ENCODE measurements at regions not wholly inside any gene's neighbourhood (a gene's known extent, or its start where the extent isn't known, plus 50 kb on each side); places are given as distances from the start of the nearest gene placed in this dataset.

GRCh38 chr2:81078631-81079030 is 774.1 kb upstream of the LRRTM1 start:
- H3K4me1 ChIP-seq (ENCODE audit: insufficient read depth, poor library complexity, severe bottlenecking) = no peaks in the 10 kb centered on the region
- no peaks in the 10 kb centered on the region for H3K36me3 ChIP-seq (ENCODE audit: low read depth)
- TF ChIP-seq, protein P1, sequence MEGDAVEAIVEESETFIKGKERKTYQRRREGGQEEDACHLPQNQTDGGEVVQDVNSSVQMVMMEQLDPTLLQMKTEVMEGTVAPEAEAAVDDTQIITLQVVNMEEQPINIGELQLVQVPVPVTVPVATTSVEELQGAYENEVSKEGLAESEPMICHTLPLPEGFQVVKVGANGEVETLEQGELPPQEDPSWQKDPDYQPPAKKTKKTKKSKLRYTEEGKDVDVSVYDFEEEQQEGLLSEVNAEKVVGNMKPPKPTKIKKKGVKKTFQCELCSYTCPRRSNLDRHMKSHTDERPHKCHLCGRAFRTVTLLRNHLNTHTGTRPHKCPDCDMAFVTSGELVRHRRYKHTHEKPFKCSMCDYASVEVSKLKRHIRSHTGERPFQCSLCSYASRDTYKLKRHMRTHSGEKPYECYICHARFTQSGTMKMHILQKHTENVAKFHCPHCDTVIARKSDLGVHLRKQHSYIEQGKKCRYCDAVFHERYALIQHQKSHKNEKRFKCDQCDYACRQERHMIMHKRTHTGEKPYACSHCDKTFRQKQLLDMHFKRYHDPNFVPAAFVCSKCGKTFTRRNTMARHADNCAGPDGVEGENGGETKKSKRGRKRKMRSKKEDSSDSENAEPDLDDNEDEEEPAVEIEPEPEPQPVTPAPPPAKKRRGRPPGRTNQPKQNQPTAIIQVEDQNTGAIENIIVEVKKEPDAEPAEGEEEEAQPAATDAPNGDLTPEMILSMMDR (IDR thresholded peaks at IDR 0.05; ENCODE audit: poor library complexity, severe bottlenecking) = no peak
- no peaks in the 10 kb centered on the region for H3K27me3 ChIP-seq (ENCODE audit: insufficient read depth, poor library complexity, severe bottlenecking)
- H3K9me3 ChIP-seq (ENCODE audit: severe bottlenecking) = no peaks in the 10 kb centered on the region
- ATAC-seq (ENCODE audit: low read depth) (no peak), DNase-seq (ENCODE audit: low spot score) (no peak)
- no peak overlapping the region for H3K27ac ChIP-seq (ENCODE audit: poor library complexity, severe bottlenecking)
- H3K4me3 ChIP-seq (ENCODE audit: severe bottlenecking) = no peak overlapping the region

DNA sequence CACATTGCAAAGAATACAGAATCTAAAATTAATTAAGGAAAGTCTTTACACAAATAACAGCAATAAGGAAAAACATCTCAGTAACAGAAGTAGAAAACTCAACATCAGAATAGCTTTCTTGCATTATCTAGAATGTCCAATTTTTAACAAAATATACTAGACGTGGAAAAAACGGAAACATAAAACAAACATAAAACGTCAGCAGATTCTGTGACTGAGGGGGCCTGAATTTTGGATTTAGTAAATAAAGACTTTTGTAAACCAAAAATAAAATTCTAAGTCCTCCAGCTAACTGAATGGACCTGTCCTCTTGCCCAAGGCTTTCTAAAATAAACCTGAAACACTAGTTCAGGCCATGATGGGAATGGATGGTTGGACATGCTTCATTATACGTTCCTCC is 773.5 kb upstream of the LRRTM1 start:
- Histone ChIP-seq H3K4me1 (ENCODE audit: insufficient read depth, poor library complexity, severe bottlenecking) (no peaks in the 10 kb centered on the region), H3K27me3 (ENCODE audit: insufficient read depth, poor library complexity, severe bottlenecking) (no peaks in the 10 kb centered on the region), H3K36me3 (ENCODE audit: low read depth) (no peaks in the 10 kb centered on the region), H3K9me3 (ENCODE audit: severe bottlenecking) (no peaks in the 10 kb centered on the region), H3K4me3 (ENCODE audit: severe bottlenecking) (no peak overlapping the region), H3K27ac (ENCODE audit: poor library complexity, severe bottlenecking) (no peak overlapping the region)
- no peak for DNase-seq (ENCODE audit: low spot score)
- TF ChIP-seq, protein P1 (IDR thresholded peaks at IDR 0.05; ENCODE audit: poor library complexity, severe bottlenecking) = no peak
- ATAC-seq (ENCODE audit: low read depth) = no peak

- Histone ChIP-seq H3K9me3 (ENCODE audit: severe bottlenecking) (no peaks in the 10 kb centered on the region), H3K4me3 (ENCODE audit: severe bottlenecking) (no peak overlapping the region), H3K27me3 (ENCODE audit: insufficient read depth, poor library complexity, severe bottlenecking) (no peaks in the 10 kb centered on the region), H3K36me3 (ENCODE audit: low read depth) (no peaks in the 10 kb centered on the region), H3K27ac (ENCODE audit: poor library complexity, severe bottlenecking) (no peak overlapping the region), H3K4me1 (ENCODE audit: insufficient read depth, poor library complexity, severe bottlenecking) (no peaks in the 10 kb centered on the region)
- DNase-seq (ENCODE audit: low spot score) (no peak), ATAC-seq (ENCODE audit: low read depth) (no peak)
- TF ChIP-seq, protein P1 (IDR thresholded peaks at IDR 0.05; ENCODE audit: poor library complexity, severe bottlenecking) = no peak
Measured at GRCh38 chr2:81077396-81077795, 772.8 kb upstream of the LRRTM1 start.

DNA sequence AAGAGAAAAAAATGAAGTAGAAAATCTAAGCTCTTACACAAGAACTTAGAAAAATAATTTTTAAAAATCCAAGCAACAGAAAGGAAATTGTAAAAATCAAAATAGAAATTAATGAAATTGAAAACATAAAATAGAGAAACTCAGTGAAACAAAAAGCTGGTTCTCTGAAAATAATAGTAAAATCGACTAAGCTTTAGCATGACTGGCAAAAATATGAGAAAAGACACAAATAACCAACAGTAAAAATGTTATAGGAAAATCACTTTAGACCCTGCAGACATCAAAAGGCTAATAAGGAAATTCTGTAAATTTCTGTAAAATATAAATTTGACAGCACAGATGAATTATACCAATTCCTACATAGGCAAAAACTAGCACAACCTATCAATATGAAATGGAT is 768.9 kb upstream of the LRRTM1 start:
- H3K36me3 ChIP-seq (ENCODE audit: low read depth) = no peaks in the 10 kb centered on the region
- TF ChIP-seq, protein P1 (IDR thresholded peaks at IDR 0.05; ENCODE audit: poor library complexity, severe bottlenecking) = no peak
- no peak for ATAC-seq (ENCODE audit: low read depth)

GRCh38 chr2:81068144-81068543 is 763.6 kb upstream of the LRRTM1 start:
- DNase-seq (ENCODE audit: low spot score) (no peak), ATAC-seq (ENCODE audit: low read depth) (no peak)
- Histone ChIP-seq H3K9me3 (ENCODE audit: severe bottlenecking) (no peaks in the 10 kb centered on the region), H3K27ac (ENCODE audit: poor library complexity, severe bottlenecking) (no peak overlapping the region), H3K4me1 (ENCODE audit: insufficient read depth, poor library complexity, severe bottlenecking) (no peaks in the 10 kb centered on the region), H3K27me3 (ENCODE audit: insufficient read depth, poor library complexity, severe bottlenecking) (no peaks in the 10 kb centered on the region), H3K4me3 (ENCODE audit: severe bottlenecking) (no peak overlapping the region), H3K36me3 (ENCODE audit: low read depth) (no peaks in the 10 kb centered on the region)
- TF ChIP-seq, protein P1 (IDR thresholded peaks at IDR 0.05; ENCODE audit: poor library complexity, severe bottlenecking) = no peak

More for the DNA sequence above, 768.9 kb upstream of the LRRTM1 start:
- Histone ChIP-seq H3K4me1 (ENCODE audit: insufficient read depth, poor library complexity, severe bottlenecking) (no peaks in the 10 kb centered on the region), H3K27ac (ENCODE audit: poor library complexity, severe bottlenecking) (no peak overlapping the region), H3K4me3 (ENCODE audit: severe bottlenecking) (no peak overlapping the region), H3K27me3 (ENCODE audit: insufficient read depth, poor library complexity, severe bottlenecking) (no peaks in the 10 kb centered on the region), H3K9me3 (ENCODE audit: severe bottlenecking) (no peaks in the 10 kb centered on the region)
- no peak for DNase-seq (ENCODE audit: low spot score)

Data from RWPE2 (cell line).